Esophagus muscularis mucosa (tissue), 4 donors: ENCODE measurements at regions not wholly inside any gene's neighbourhood (a gene's known extent, or its start where the extent isn't known, plus 50 kb on each side); places are given as distances from the start of the nearest gene placed in this dataset.

ENCODE experiments used
- CTCF ChIP-seq, 3 experiments: fragments of 200-600 bp in 2 of 3; fragments of 450-650 bp in 1 of 3; sonication (generic) in 2 of 3; IDR thresholded peaks; one replicate each; pipeline ENCODE4 v1.5.1; 2017 to 2019; ENCODE audit warnings: antibody characterized with exemption in 3 of 3, mild to moderate bottlenecking in 2 of 3, moderate library complexity in 1 of 3
- EP300 ChIP-seq: sonication (generic); formaldehyde crosslinking; IDR thresholded peaks from one replicate; pipeline ENCODE4 v1.6.1; 2017; ENCODE audit warnings: antibody characterized with exemption
- POLR2A ChIP-seq: fragments of 450-650 bp; IDR thresholded peaks from one replicate; pipeline ENCODE4 v1.6.1; 2017; ENCODE audit warnings: antibody characterized with exemption, moderate library complexity, mild to moderate bottlenecking, low read depth

- TF ChIP-seq CTCF (IDR thresholded peaks at IDR 0.05) = no peak
- TF ChIP-seq POLR2A = no peak
- TF ChIP-seq EP300 = no peak
These were observed 1158.6 kb downstream of the CDH12 start for GRCh38 chr5:21694567-21694966.
